HEK293 (cell line): ENCODE measurements at regions not wholly inside any gene's neighbourhood (a gene's known extent, or its start where the extent isn't known, plus 50 kb on each side); places are given as distances from the start of the nearest gene placed in this dataset.

Source experiments
- ZNF140 ChIP-seq: fragments of 450-650 bp; formaldehyde crosslinking; IDR thresholded peaks from 2 replicates; pipeline ENCODE4 v1.5.1; 2016; ENCODE audit warnings: missing biosample characterization, missing genetic modification characterization
- ZNF311 ChIP-seq: fragments of 450-650 bp; formaldehyde crosslinking; IDR thresholded peaks from 2 replicates; pipeline ENCODE4 v1.5.1; 2017; ENCODE audit warnings: missing biosample characterization, missing genetic modification characterization, borderline replicate concordance
- ZNF37A ChIP-seq: fragments of 450-650 bp; IDR thresholded peaks from 2 replicates; pipeline ENCODE4 v1.5.1; 2018; ENCODE audit warnings: missing biosample characterization, missing genetic modification characterization
- ZNF473 ChIP-seq: fragments of 450-650 bp; formaldehyde crosslinking; IDR thresholded peaks from 2 replicates; pipeline ENCODE4 v1.5.1; 2017; ENCODE audit warnings: missing biosample characterization, missing genetic modification characterization
- TF ChIP-seq, protein P1 (sequence below): fragments of 450-650 bp; formaldehyde crosslinking; IDR thresholded peaks from 2 replicates; pipeline ENCODE4 v1.5.1; 2016; ENCODE audit warnings: missing biosample characterization, missing genetic modification characterization
- TF ChIP-seq, protein P2 (sequence below): fragments of 450-650 bp; formaldehyde crosslinking; IDR thresholded peaks from 2 replicates; pipeline ENCODE4 v1.5.1; 2016; ENCODE audit warnings: missing biosample characterization, missing genetic modification characterization
- TF ChIP-seq, protein P3 (sequence below): fragments of 450-650 bp; formaldehyde crosslinking; IDR thresholded peaks from 2 replicates; pipeline ENCODE4 v1.5.1; 2016; ENCODE audit warnings: missing biosample characterization, missing genetic modification characterization

DNA sequence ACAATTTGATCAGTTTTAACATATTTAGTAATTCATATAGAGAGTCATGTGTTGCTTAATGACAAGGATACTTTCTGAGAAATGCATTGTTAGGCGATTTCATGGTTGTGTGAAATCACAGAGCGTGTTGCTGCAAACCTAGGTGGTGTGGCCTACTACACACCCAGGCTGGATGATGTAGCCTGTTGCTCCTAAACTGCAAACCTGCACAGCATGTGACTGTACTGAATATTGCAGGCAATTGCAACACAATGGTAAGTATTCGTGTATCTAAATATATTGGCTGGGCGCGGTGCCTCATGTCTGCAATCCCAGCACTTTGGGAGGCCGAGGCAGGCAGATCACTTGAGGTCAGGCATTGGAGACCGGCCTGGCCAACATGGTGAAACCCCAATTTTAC lies 73.7 kb upstream of the BAIAP2L1 start:
- TF ChIP-seq, protein P1, sequence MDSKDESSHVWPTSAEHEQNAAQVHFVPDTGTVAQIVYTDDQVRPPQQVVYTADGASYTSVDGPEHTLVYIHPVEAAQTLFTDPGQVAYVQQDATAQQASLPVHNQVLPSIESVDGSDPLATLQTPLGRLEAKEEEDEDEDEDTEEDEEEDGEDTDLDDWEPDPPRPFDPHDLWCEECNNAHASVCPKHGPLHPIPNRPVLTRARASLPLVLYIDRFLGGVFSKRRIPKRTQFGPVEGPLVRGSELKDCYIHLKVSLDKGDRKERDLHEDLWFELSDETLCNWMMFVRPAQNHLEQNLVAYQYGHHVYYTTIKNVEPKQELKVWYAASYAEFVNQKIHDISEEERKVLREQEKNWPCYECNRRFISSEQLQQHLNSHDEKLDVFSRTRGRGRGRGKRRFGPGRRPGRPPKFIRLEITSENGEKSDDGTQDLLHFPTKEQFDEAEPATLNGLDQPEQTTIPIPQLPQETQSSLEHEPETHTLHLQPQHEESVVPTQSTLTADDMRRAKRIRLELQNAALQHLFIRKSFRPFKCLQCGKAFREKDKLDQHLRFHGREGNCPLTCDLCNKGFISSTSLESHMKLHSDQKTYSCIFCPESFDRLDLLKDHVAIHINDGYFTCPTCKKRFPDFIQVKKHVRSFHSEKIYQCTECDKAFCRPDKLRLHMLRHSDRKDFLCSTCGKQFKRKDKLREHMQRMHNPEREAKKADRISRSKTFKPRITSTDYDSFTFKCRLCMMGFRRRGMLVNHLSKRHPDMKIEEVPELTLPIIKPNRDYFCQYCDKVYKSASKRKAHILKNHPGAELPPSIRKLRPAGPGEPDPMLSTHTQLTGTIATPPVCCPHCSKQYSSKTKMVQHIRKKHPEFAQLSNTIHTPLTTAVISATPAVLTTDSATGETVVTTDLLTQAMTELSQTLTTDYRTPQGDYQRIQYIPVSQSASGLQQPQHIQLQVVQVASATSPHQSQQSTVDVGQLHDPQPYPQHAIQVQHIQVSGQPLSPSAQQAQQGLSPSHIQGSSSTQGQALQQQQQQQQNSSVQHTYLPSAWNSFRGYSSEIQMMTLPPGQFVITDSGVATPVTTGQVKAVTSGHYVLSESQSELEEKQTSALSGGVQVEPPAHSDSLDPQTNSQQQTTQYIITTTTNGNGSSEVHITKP (tag by site-specific recombination), result no peak
- TF ChIP-seq, protein P2, sequence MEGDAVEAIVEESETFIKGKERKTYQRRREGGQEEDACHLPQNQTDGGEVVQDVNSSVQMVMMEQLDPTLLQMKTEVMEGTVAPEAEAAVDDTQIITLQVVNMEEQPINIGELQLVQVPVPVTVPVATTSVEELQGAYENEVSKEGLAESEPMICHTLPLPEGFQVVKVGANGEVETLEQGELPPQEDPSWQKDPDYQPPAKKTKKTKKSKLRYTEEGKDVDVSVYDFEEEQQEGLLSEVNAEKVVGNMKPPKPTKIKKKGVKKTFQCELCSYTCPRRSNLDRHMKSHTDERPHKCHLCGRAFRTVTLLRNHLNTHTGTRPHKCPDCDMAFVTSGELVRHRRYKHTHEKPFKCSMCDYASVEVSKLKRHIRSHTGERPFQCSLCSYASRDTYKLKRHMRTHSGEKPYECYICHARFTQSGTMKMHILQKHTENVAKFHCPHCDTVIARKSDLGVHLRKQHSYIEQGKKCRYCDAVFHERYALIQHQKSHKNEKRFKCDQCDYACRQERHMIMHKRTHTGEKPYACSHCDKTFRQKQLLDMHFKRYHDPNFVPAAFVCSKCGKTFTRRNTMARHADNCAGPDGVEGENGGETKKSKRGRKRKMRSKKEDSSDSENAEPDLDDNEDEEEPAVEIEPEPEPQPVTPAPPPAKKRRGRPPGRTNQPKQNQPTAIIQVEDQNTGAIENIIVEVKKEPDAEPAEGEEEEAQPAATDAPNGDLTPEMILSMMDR (tag by site-specific recombination), result no peak
- no peak for TF ChIP-seq ZNF37A (tag by site-specific recombination)
- no peak for TF ChIP-seq ZNF140
- TF ChIP-seq, protein P3, sequence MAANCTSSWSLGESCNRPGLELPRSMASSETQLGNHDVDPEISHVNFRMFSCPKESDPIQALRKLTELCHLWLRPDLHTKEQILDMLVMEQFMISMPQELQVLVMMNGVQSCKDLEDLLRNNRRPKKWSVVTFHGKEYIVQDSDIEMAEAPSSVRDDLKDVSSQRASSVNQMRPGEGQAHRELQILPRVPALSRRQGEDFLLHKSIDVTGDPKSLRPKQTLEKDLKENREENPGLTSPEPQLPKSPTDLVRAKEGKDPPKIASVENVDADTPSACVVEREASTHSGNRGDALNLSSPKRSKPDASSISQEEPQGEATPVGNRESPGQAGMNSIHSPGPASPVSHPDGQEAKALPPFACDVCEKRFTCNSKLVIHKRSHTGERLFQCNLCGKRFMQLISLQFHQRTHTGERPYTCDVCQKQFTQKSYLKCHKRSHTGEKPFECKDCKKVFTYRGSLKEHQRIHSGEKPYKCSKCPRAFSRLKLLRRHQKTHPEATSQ (tag by site-specific recombination), result no peak
- TF ChIP-seq ZNF473 (tag by site-specific recombination), result no peak
- TF ChIP-seq ZNF311 (tag by site-specific recombination), result no peak
